ENCODE measurements at regions not wholly inside any gene's neighbourhood (a gene's known extent, or its start where the extent isn't known, plus 50 kb on each side); places are given as distances from the start of the nearest gene placed in this dataset.
"Not testable (repeated sequence)": the region's sequence is repeated elsewhere in the genome, so short reads cannot be mapped to it uniquely, and the experiment has no call there.

DNA sequence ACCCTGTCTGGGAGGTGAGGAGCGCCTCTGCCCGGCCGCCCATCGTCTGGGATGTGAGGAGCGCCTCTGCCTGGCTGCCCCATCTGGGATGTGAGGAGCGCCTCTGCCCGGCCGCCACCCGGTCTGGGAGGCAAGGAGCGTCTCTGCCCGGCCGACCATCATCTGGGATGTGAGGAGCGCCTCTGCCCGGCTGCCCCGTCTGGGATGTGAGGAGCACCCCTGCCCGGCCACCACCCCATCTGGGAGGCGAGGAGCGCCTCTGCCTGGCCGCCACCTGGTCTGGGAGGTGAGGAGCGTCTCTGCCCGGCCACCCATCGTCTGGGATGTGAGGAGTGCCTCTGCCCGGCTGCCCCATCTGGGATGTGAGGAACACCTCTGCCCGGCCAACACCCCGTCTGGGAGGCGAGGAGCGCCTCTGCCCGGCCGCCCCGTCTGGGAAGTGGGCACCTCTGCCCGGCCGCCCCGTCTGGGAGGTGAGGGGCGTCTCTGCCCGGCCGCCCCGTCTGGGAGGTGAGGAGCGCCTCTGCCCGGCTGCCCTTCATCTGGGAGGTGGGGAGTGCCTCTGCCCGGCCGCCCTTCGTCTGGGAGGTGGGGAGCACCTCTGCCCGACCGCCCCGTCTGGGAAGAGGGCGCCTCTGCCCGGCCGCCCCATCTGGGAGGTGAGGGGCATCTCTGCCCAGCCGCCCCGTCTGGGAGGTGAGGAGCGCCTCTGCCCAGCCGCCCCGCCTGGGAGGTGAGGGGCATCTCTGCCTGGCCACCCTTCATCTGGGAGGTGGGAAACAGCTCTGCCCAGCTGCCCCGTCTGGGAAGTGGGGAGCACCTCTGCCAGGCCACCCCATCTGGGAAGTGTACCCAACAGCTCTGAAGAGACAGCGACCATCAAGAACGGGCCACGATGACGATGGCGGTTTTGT lies 399.7 kb downstream of the CAAP1 start:
- not testable (repeated sequence) for TF ChIP-seq TOX (CRISPR knock-in tag; IDR thresholded peaks at IDR 0.05; ENCODE audit: borderline replicate concordance); PATZ1 (CRISPR knock-in tag; IDR thresholded peaks at IDR 0.05; ENCODE audit: borderline replicate concordance); TSHZ2 (CRISPR knock-in tag; IDR thresholded peaks at IDR 0.05); GLIS3 (CRISPR knock-in tag; IDR thresholded peaks at IDR 0.05); ZNF8 (CRISPR knock-in tag; IDR thresholded peaks at IDR 0.05); RARB (CRISPR knock-in tag; IDR thresholded peaks at IDR 0.05); ZFP30 (CRISPR knock-in tag; IDR thresholded peaks at IDR 0.05); ISL1 (CRISPR knock-in tag; IDR thresholded peaks at IDR 0.05); ESRRG (CRISPR knock-in tag; IDR thresholded peaks at IDR 0.05)
- TF ChIP-seq, protein P1, sequence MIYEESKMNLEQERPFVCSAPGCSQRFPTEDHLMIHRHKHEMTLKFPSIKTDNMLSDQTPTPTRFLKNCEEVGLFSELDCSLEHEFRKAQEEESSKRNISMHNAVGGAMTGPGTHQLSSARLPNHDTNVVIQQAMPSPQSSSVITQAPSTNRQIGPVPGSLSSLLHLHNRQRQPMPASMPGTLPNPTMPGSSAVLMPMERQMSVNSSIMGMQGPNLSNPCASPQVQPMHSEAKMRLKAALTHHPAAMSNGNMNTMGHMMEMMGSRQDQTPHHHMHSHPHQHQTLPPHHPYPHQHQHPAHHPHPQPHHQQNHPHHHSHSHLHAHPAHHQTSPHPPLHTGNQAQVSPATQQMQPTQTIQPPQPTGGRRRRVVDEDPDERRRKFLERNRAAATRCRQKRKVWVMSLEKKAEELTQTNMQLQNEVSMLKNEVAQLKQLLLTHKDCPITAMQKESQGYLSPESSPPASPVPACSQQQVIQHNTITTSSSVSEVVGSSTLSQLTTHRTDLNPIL (CRISPR knock-in tag; IDR thresholded peaks at IDR 0.05; ENCODE audit: low read depth): not testable (repeated sequence)

All from SK-N-SH treated with all-trans-retinoic acid at 6 μM for 48 hours (cell line).